Ishikawa (cell line): ENCODE measurements at regions not wholly inside any gene's neighbourhood (a gene's known extent, or its start where the extent isn't known, plus 50 kb on each side); places are given as distances from the start of the nearest gene placed in this dataset.

Experiments
- CEBPB ChIP-seq: IDR thresholded peaks from 2 replicates; pipeline ENCODE4 v1.6.1; 2012
- CREB1 ChIP-seq: IDR thresholded peaks from 2 replicates; pipeline ENCODE4 v1.6.1; 2012; ENCODE audit warnings: low read depth
- EGR1 ChIP-seq: IDR thresholded peaks from 2 replicates; pipeline ENCODE4 v1.6.1; 2012
- EP300 ChIP-seq: IDR thresholded peaks from 2 replicates; pipeline ENCODE4 v1.6.1; 2012; ENCODE audit warnings: borderline replicate concordance
- FOXM1 ChIP-seq: IDR thresholded peaks from 2 replicates; pipeline ENCODE4 v1.6.1; 2012; ENCODE audit warnings: low read depth, borderline replicate concordance
- MAX ChIP-seq: IDR thresholded peaks from 2 replicates; pipeline ENCODE4 v1.6.1; 2012
- NFIC ChIP-seq: IDR thresholded peaks from 2 replicates; pipeline ENCODE4 v1.6.1; 2012
- RAD21 ChIP-seq: IDR thresholded peaks from 2 replicates; pipeline ENCODE4 v1.6.1; 2012; ENCODE audit warnings: low read depth
- REST ChIP-seq: IDR thresholded peaks from 2 replicates; pipeline ENCODE4 v1.6.1; 2012; ENCODE audit warnings: low read depth, mild to moderate bottlenecking
- TAF1 ChIP-seq: IDR thresholded peaks from 2 replicates; pipeline ENCODE4 v1.6.1; 2012; ENCODE audit warnings: low read depth, mild to moderate bottlenecking
- TCF12 ChIP-seq: IDR thresholded peaks from 2 replicates; pipeline ENCODE4 v1.6.1; 2012; ENCODE audit warnings: low read depth
- TEAD4 ChIP-seq: IDR thresholded peaks from 2 replicates; pipeline ENCODE4 v1.6.1; 2012
- YY1 ChIP-seq: IDR thresholded peaks from 2 replicates; pipeline ENCODE4 v1.6.1; 2012; ENCODE audit warnings: low read depth
- ZBTB7A ChIP-seq: IDR thresholded peaks from 2 replicates; pipeline ENCODE4 v1.6.1; 2012; ENCODE audit warnings: low read depth
- TF ChIP-seq, protein P1 (sequence below): IDR thresholded peaks from 2 replicates; pipeline ENCODE4 v1.6.1; 2012

GRCh38 chr22:49522582-49523373 lies 304.9 kb downstream of the BRD1 start:
- TF ChIP-seq ZBTB7A (no peak), YY1 (no peak), RAD21 (no peak), TCF12 (no peak), EP300 (no peak), NFIC (no peak), TAF1 (no peak), MAX (no peak), REST (no peak), FOXM1 (no peak), CREB1 (no peak), CEBPB (no peak), TEAD4 (no peak), EGR1 (no peak)
- TF ChIP-seq, protein P1, sequence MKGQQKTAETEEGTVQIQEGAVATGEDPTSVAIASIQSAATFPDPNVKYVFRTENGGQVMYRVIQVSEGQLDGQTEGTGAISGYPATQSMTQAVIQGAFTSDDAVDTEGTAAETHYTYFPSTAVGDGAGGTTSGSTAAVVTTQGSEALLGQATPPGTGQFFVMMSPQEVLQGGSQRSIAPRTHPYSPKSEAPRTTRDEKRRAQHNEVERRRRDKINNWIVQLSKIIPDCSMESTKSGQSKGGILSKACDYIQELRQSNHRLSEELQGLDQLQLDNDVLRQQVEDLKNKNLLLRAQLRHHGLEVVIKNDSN: no peak

GRCh38 chr22:49521787-49522224 lies 305.9 kb downstream of the BRD1 start:
- TF ChIP-seq, protein P1: no peak
- TF ChIP-seq TCF12 (no peak), YY1 (no peak), CEBPB (no peak), FOXM1 (no peak), ZBTB7A (no peak), RAD21 (no peak), CREB1 (no peak), EGR1 (no peak), MAX (no peak), TAF1 (no peak), EP300 (no peak), NFIC (no peak), REST (no peak), TEAD4 (no peak)

- no peak for TF ChIP-seq TEAD4
- TF ChIP-seq RAD21: no peak
- TF ChIP-seq NFIC: no peak
- TF ChIP-seq, protein P1: no peak
- no peak for TF ChIP-seq YY1
- TF ChIP-seq FOXM1: no peak
- TF ChIP-seq ZBTB7A: no peak
- TF ChIP-seq CREB1: no peak
- TF ChIP-seq CEBPB: no peak
- no peak for TF ChIP-seq EGR1
- no peak for TF ChIP-seq TCF12
- TF ChIP-seq TAF1: no peak
- TF ChIP-seq EP300: no peak
Measured at GRCh38 chr22:49519117-49519737, 308.4 kb downstream of the BRD1 start.

DNA sequence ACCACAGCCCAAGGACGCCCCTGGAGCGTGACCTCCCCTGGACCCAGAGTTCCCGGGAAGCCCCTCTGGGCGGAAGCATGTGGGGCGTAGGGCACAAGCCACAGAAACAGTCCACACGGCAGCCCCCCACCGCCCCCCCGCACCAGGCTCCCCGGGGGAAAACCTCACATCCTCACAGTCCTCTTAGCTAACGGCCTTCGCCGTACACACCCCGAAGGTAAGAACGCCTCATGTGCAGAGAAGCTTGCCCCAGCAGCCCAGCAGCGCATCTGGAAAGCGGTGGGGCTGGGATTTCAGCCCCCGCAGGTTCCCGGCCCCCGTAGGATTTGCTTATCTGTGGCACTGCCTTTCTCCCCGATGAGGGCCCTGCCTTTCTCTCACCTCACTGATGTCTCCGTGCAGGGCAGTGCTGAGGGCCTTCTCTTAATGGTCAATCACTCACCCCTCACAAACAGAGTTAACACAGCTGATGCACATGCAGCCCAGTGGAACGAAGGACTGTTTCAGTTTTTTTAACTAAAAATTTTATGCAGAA lies 309.2 kb downstream of the BRD1 start:
- TF ChIP-seq CREB1: no peak
- TF ChIP-seq EGR1: no peak
- no peak for TF ChIP-seq TEAD4
- no peak for TF ChIP-seq NFIC
- no peak for TF ChIP-seq REST
- TF ChIP-seq EP300: no peak
- no peak for TF ChIP-seq YY1
- no peak for TF ChIP-seq TAF1
